ENCODE measurements at regions not wholly inside any gene's neighbourhood (a gene's known extent, or its start where the extent isn't known, plus 50 kb on each side); places are given as distances from the start of the nearest gene placed in this dataset.

DNA sequence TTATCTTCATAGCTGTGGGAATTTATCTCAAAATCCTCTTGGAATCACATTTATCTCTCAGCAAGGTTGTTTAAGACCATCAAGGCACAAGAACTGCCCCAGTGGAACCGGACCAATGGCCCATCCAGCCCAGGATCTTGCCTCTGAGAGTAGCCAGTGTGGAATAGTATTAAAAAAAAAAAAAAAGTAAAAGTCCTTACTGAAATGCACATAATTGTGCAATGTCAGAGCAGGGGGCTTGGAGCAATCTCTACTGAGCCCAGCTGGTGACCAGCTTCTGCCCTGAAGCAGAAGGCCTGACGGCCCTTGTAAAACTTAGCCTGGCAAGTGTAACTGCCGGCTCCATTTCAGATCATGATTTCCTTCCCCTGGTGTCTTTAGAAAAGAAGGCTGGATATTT is 355.6 kb upstream of the PIK3C3 start:
- TF ChIP-seq SP1 (IDR thresholded peaks at IDR 0.05): no peak
- TF ChIP-seq CTBP1 (IDR thresholded peaks at IDR 0.05; ENCODE audit: borderline replicate concordance): no peak
- TF ChIP-seq, protein P1, sequence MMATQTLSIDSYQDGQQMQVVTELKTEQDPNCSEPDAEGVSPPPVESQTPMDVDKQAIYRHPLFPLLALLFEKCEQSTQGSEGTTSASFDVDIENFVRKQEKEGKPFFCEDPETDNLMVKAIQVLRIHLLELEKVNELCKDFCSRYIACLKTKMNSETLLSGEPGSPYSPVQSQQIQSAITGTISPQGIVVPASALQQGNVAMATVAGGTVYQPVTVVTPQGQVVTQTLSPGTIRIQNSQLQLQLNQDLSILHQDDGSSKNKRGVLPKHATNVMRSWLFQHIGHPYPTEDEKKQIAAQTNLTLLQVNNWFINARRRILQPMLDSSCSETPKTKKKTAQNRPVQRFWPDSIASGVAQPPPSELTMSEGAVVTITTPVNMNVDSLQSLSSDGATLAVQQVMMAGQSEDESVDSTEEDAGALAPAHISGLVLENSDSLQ (IDR thresholded peaks at IDR 0.05): no peak
- no peak for TF ChIP-seq ARNT (IDR thresholded peaks at IDR 0.05)
- no peak for TF ChIP-seq LEF1 (IDR thresholded peaks at IDR 0.05; ENCODE audit: borderline replicate concordance)
- no peak for TF ChIP-seq TARDBP (IDR thresholded peaks at IDR 0.05)
- TF ChIP-seq FOXK2 (IDR thresholded peaks at IDR 0.05): no peak
- no peak for TF ChIP-seq NFRKB (IDR thresholded peaks at IDR 0.05)
- TF ChIP-seq HDGF (IDR thresholded peaks at IDR 0.05; ENCODE audit: borderline replicate concordance): no peak
- no peak for TF ChIP-seq BHLHE40 (IDR thresholded peaks at IDR 0.05; ENCODE audit: borderline replicate concordance)
- TF ChIP-seq SUZ12 (IDR thresholded peaks at IDR 0.05): no peak
- TF ChIP-seq L3MBTL2 (conservative IDR thresholded peaks at IDR 0.05): no peak
- no peak for TF ChIP-seq ELF4 (IDR thresholded peaks at IDR 0.05)
- no peak for TF ChIP-seq FOXA1 (IDR thresholded peaks at IDR 0.05)
- TF ChIP-seq ZNF384 (IDR thresholded peaks at IDR 0.05): no peak
- TF ChIP-seq FOXM1 (IDR thresholded peaks at IDR 0.05; ENCODE audit: borderline replicate concordance): no peak
- DNase-seq (ENCODE audit: extremely low spot score): no peak
- ChIA-PET POLR2A (no interaction called here), CTCF (no interaction called here)

DNA sequence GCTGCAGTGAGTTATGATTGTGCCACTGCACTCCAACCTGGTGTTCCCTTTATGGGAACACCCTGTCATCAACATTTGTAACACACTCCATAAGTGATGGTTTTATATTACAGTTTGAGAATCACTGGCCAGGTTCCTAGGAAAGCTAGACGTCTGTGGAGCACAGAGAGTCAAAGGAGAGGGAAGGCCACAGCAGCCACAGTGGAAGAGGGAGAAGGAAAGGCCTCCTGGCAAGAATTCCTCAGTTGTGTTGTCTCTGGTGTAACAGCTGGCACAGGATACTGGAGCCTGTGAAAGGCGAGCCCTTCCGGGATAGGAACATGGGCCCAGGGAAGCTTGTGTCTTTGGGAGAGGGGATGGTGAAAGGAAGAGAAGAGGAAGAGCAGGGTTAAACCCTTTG is 360.5 kb upstream of the PIK3C3 start:
- DNase-seq (ENCODE audit: extremely low spot score): no peak
- TF ChIP-seq FOXA1 (IDR thresholded peaks at IDR 0.05): no peak
- no peak for TF ChIP-seq TARDBP (IDR thresholded peaks at IDR 0.05)
- no peak for TF ChIP-seq FOXK2 (IDR thresholded peaks at IDR 0.05)
- TF ChIP-seq SP1 (IDR thresholded peaks at IDR 0.05): no peak
- TF ChIP-seq HDGF (IDR thresholded peaks at IDR 0.05; ENCODE audit: borderline replicate concordance): no peak
- no peak for TF ChIP-seq SUZ12 (IDR thresholded peaks at IDR 0.05)
- no peak for TF ChIP-seq ELF4 (IDR thresholded peaks at IDR 0.05)
- TF ChIP-seq LEF1 (IDR thresholded peaks at IDR 0.05; ENCODE audit: borderline replicate concordance): no peak
- no peak for TF ChIP-seq CTBP1 (IDR thresholded peaks at IDR 0.05; ENCODE audit: borderline replicate concordance)
- TF ChIP-seq ZNF384 (IDR thresholded peaks at IDR 0.05): no peak
- no peak for TF ChIP-seq NFRKB (IDR thresholded peaks at IDR 0.05)
- TF ChIP-seq L3MBTL2 (conservative IDR thresholded peaks at IDR 0.05): no peak
- TF ChIP-seq BHLHE40 (IDR thresholded peaks at IDR 0.05; ENCODE audit: borderline replicate concordance): no peak
- TF ChIP-seq, protein P1 (IDR thresholded peaks at IDR 0.05): no peak
- no peak for TF ChIP-seq ARNT (IDR thresholded peaks at IDR 0.05)
- TF ChIP-seq FOXM1 (IDR thresholded peaks at IDR 0.05; ENCODE audit: borderline replicate concordance): no peak
- ChIA-PET POLR2A (no interaction called here), CTCF (no interaction called here)

DNA sequence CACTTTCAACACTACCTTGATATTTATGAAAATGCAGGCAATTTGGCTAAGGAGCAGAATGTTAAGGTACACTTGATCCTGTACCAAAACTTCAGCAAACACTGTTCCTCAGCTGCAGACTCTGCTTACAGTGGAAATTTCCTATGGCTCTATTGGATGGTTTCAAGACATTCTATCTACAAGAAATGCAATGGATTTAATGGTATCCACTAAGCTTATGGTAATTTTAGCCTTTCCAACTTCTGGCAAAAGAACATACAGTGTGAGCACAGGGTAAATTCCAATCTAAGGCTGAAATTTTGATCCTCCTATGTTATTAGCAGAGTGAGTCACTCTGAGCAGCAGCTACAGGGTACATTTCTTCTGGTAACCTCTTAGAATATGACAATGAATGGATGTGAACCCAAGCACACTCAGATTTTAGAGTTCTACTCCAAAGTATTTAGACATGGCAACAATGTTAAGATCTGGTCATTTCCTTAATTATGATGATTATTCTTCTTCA is 361.8 kb upstream of the PIK3C3 start:
- ChIA-PET POLR2A (no interaction called here), CTCF (no interaction called here)
- TF ChIP-seq FOXA1 (IDR thresholded peaks at IDR 0.05) (no peak), TARDBP (IDR thresholded peaks at IDR 0.05) (no peak), CTBP1 (IDR thresholded peaks at IDR 0.05; ENCODE audit: borderline replicate concordance) (no peak), NFRKB (IDR thresholded peaks at IDR 0.05) (no peak), BHLHE40 (IDR thresholded peaks at IDR 0.05; ENCODE audit: borderline replicate concordance) (no peak), ARNT (IDR thresholded peaks at IDR 0.05) (no peak), LEF1 (IDR thresholded peaks at IDR 0.05; ENCODE audit: borderline replicate concordance) (no peak), SP1 (IDR thresholded peaks at IDR 0.05) (no peak), FOXK2 (IDR thresholded peaks at IDR 0.05) (no peak), ZNF384 (IDR thresholded peaks at IDR 0.05) (no peak), SUZ12 (IDR thresholded peaks at IDR 0.05) (no peak)

DNA sequence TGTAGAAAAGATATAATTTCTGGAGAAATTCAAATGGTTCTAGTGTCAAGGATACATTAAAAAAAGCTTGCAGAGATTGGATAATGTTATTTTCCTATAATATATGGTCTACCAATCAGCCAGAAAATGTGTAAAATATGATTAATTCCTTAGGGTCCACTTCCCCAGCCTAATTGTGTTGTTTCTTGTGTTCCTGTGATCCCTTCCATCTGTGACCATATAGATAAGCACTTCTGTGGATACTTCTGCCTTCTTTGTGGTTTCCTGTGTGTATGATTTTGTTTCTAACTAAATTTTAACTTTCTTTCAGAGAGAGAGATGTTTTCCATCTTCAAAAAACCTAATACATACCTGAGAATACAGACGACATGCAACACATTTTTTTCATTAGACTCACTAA is 367.1 kb upstream of the PIK3C3 start:
- ChIA-PET POLR2A (no interaction called here), CTCF (no interaction called here)
- TF ChIP-seq ARNT (IDR thresholded peaks at IDR 0.05) (no peak), BHLHE40 (IDR thresholded peaks at IDR 0.05; ENCODE audit: borderline replicate concordance) (no peak), SUZ12 (IDR thresholded peaks at IDR 0.05) (no peak), ZNF384 (IDR thresholded peaks at IDR 0.05) (no peak)
- DNase-seq (ENCODE audit: extremely low spot score): no peak

More for the DNA sequence above, 361.8 kb upstream of the PIK3C3 start:
- no peak for DNase-seq (ENCODE audit: extremely low spot score)

DNA sequence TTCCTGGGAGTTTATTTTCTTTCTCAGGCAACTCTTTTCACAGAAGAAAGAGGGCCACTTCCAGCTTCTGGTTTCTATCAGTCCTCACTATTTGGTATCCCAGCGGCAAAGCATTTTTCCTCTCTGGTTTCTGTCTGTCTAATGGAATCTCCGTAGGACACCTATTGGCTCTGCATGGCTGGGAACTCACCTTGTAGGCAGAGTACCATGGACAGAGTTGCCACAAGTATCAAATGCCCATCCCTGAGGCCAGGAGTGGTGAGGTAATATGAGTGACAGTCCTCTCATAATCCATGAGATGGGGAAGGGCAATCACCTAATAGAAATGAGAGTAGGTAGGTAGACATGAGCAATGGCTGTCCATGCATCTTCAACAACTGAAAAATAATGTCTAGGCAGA is 369.5 kb upstream of the PIK3C3 start:
- DNase-seq (ENCODE audit: extremely low spot score): no peak
- CTCF ChIA-PET: no interaction called here
- TF ChIP-seq FOXA1 (IDR thresholded peaks at IDR 0.05) (no peak), HDGF (IDR thresholded peaks at IDR 0.05; ENCODE audit: borderline replicate concordance) (no peak), L3MBTL2 (conservative IDR thresholded peaks at IDR 0.05) (no peak), LEF1 (IDR thresholded peaks at IDR 0.05; ENCODE audit: borderline replicate concordance) (no peak), TARDBP (IDR thresholded peaks at IDR 0.05) (no peak)
- POLR2A ChIA-PET: no interaction called here

DNA sequence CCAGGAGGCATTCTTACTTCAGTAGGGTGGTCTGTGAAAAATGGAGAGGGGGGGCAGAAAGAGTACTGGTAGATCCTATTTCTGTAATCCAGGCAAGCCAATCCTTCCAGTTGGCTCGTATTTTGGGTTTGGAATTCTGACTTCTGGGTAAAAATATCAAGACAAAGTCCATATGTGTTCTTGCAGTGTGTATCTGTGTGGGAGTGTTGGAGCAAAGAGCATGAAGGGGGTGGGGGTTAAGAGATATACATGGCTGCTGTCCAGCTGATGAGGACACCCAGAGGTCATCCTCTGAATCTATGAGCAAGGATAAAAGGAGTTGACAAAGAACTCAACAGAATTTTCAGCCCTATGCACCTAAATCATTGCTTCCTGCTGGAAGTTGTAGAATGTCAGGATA is 375.8 kb upstream of the PIK3C3 start:
- no peak for TF ChIP-seq NFRKB (IDR thresholded peaks at IDR 0.05)
- TF ChIP-seq ELF4 (IDR thresholded peaks at IDR 0.05): no peak
- no peak for TF ChIP-seq TARDBP (IDR thresholded peaks at IDR 0.05)
- TF ChIP-seq L3MBTL2 (conservative IDR thresholded peaks at IDR 0.05): no peak
- no peak for TF ChIP-seq HDGF (IDR thresholded peaks at IDR 0.05; ENCODE audit: borderline replicate concordance)
- TF ChIP-seq FOXK2 (IDR thresholded peaks at IDR 0.05): no peak
- TF ChIP-seq ZNF384 (IDR thresholded peaks at IDR 0.05): no peak
- TF ChIP-seq SP1 (IDR thresholded peaks at IDR 0.05): no peak
- TF ChIP-seq BHLHE40 (IDR thresholded peaks at IDR 0.05; ENCODE audit: borderline replicate concordance): no peak
- TF ChIP-seq ARNT (IDR thresholded peaks at IDR 0.05): no peak
- ChIA-PET POLR2A (no interaction called here), CTCF (no interaction called here)
- no peak for DNase-seq (ENCODE audit: extremely low spot score)

DNA sequence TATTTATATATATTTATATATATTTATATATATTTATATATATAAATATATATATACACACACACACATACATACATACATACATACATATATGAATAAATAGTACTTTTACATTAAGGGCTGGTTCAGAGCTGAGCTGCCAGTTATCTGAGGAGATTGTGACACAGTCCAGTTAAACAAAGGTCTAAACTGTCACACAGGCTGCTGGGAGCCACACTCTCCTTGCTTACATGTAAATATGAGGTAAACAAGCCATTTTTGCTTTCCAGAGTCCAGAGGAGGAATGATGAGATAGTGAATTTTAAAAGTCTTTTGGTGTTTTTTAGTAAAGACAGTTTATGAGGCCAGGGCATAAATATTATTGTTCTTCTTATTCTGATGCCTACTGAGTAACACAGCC is 377.5 kb upstream of the PIK3C3 start:
- ChIA-PET POLR2A (no interaction called here), CTCF (no interaction called here)
- DNase-seq (ENCODE audit: extremely low spot score): no peak
- no peak for TF ChIP-seq FOXK2 (IDR thresholded peaks at IDR 0.05)
- no peak for TF ChIP-seq ELF4 (IDR thresholded peaks at IDR 0.05)
- TF ChIP-seq SUZ12 (IDR thresholded peaks at IDR 0.05): no peak
- no peak for TF ChIP-seq ARNT (IDR thresholded peaks at IDR 0.05)
- TF ChIP-seq FOXA1 (IDR thresholded peaks at IDR 0.05): no peak
- TF ChIP-seq TARDBP (IDR thresholded peaks at IDR 0.05): no peak
- no peak for TF ChIP-seq NFRKB (IDR thresholded peaks at IDR 0.05)
- TF ChIP-seq, protein P1 (IDR thresholded peaks at IDR 0.05): no peak
- no peak for TF ChIP-seq ZNF384 (IDR thresholded peaks at IDR 0.05)
- no peak for TF ChIP-seq FOXM1 (IDR thresholded peaks at IDR 0.05; ENCODE audit: borderline replicate concordance)
- no peak for TF ChIP-seq HDGF (IDR thresholded peaks at IDR 0.05; ENCODE audit: borderline replicate concordance)
- no peak for TF ChIP-seq L3MBTL2 (conservative IDR thresholded peaks at IDR 0.05)
- no peak for TF ChIP-seq SP1 (IDR thresholded peaks at IDR 0.05)
- no peak for TF ChIP-seq BHLHE40 (IDR thresholded peaks at IDR 0.05; ENCODE audit: borderline replicate concordance)
- no peak for TF ChIP-seq LEF1 (IDR thresholded peaks at IDR 0.05; ENCODE audit: borderline replicate concordance)
- no peak for TF ChIP-seq CTBP1 (IDR thresholded peaks at IDR 0.05; ENCODE audit: borderline replicate concordance)

Measured in HEK293T (cell line).